ENCODE measurements at regions not wholly inside any gene's neighbourhood (a gene's known extent, or its start where the extent isn't known, plus 50 kb on each side); places are given as distances from the start of the nearest gene placed in this dataset.

- TF ChIP-seq EZH2phosphoT487 (IDR thresholded peaks at IDR 0.05; ENCODE audit: low read depth, severe bottlenecking, unreplicated experiment): no peak
- TF ChIP-seq CTCF (IDR thresholded peaks at IDR 0.05; ENCODE audit: poor library complexity): no peak
- no peak for TF ChIP-seq EZH2 (IDR thresholded peaks at IDR 0.05; ENCODE audit: borderline replicate concordance)
Observed at GRCh38 chr6:14934844-14935243, 311.0 kb upstream of the JARID2 start.
